ENCODE measurements at regions not wholly inside any gene's neighbourhood (a gene's known extent, or its start where the extent isn't known, plus 50 kb on each side); places are given as distances from the start of the nearest gene placed in this dataset.

GRCh38 chr3:55413236-55413635 lies 73.9 kb downstream of the WNT5A start:
- ATAC-seq (no peak), DNase-seq (no peak)

GRCh38 chr3:55412545-55412944 lies 74.6 kb downstream of the WNT5A start:
- DNase-seq, result no peak
- ATAC-seq, result no peak

DNA sequence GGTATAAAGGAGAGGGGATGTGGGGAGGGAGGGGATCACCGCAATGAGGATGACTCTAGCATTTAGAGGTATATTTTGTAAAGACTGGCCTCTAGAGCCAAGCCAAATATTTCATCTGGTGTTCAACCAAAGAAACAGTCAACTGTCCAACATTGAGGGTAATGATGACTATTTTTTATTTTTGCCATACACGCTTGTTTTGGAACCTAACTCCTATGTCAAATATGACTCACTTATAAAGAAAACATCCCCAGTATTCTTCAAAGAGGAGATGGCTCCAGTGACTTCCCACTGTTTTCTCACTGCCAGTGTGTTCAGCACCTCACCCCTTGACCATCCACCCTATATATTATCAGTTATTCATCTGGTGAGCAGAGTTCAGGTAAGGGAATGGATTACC lies 77.3 kb downstream of the WNT5A start:
- no peak for DNase-seq

GRCh38 chr3:55408193-55408826 lies 78.8 kb downstream of the WNT5A start:
- ATAC-seq (no peak), DNase-seq (no peak)

More for the DNA sequence above, 77.3 kb downstream of the WNT5A start:
- no peak for ATAC-seq

- DNase-seq, result no peak
- no peak for ATAC-seq
Measured at GRCh38 chr3:55407426-55407820, 79.7 kb downstream of the WNT5A start.

DNA sequence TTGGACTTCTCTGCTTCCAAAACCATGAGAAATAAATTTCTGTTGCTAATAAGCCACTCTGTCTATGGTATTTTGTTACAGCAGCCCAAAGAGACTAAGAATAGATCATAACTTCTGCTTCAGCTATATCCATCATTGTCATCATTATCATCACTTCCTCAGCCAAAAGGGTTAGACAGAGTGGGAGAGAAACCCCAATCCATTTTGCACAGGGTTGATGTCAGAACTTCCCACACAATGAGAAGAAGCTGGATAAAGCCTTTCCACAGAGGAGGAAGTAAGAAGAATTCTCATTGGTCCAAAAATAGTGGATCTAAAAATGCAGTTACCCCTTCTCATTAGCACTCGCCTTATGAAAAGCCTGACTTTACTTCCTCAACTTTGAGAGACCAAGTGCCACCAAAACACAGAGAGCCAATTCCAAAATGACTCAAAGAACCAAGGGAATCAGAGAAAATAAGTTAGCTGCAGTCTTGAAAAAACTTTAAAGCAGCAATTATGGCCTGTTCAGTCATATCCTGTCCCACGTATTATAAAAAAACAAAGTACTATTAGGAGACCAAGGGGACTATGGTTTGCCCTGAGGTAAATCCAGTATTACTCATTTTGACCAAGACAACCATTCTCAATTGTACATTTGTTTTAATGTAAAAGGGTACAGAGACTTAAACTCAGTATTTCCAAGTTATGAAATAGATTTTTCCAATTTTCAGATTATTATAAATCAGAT lies 80.2 kb downstream of the WNT5A start:
- DNase-seq (no peak), ATAC-seq (no peak)

DNA sequence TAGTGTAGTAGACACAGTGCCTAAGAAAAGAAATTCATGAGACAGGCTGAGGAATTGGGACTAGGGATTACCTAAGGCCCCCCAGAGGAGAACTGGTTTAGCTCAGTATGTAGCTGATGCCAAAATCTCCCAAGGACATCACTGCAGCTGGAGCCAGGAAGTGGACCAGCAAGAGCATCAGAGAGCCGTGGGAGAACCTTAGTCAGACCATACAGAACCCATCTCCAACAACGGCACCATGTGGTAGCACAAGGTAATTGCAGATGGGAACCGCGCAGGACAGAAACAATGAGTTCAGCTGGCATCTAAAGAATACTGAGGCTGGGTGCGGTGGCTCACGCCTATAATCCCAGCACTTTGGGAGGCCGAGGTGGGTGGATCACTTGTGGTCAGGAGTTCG lies 81.7 kb downstream of the WNT5A start:
- DNase-seq (no peak), ATAC-seq (no peak)

GRCh38 chr3:55402886-55403609 lies 84.1 kb downstream of the WNT5A start:
- no peak for ATAC-seq

DNA sequence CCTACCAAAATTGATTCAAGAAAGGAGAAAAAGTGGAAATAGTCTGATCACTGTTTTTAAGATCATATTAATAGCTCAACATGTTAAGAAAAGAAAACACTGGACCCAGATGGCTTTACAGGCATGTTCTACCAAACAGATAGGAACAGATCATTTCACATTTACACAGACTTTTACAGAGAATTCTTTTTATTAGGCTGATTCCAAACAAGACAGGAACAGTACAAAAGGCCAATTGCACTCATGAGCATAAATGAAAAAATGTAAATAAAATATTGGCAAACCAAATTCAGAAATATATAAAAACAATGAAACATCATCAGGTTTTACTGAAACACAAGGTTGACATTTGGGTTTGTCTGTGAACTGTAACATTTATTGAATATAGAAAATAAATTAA lies 106.5 kb downstream of the WNT5A start:
- no peak for DNase-seq
- no peak for ATAC-seq

More at GRCh38 chr3:55402886-55403609, 84.1 kb downstream of the WNT5A start:
- DNase-seq, result no peak

DNA sequence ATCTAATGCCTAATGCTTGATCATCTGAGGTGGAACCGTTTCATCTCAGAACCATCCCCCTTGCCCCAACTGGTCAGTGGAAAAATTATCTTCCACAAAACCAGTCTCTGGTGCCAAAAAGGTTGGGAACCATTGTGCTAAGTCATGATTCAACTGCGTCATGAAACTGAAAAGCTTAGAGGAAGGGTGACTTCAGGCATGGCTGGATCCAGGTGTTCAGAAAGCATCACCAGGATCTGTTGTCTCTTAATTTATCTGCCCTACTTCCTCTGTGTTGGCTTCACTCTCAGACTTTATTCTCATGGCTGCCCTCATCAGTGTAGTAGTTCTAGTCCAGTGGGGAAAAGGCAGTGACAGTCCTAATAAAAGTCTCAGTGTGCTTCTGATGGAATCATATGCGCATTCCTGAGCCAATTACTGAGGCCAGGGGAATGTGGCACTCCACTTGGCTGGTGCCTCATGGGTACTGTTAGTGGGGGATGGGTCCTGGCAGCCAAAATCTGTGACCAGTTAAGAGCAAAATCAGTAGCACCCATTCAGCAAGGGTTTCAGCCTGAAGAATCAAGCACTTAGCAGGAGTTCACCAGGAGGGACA lies 110.3 kb downstream of the WNT5A start:
- DNase-seq (no peak), ATAC-seq (no peak)

GRCh38 chr3:55373423-55373822 lies 113.7 kb downstream of the WNT5A start:
- ATAC-seq (no peak), DNase-seq (no peak)

- DNase-seq (no peak), ATAC-seq (no peak)
Measured at GRCh38 chr3:55370272-55370671, 116.8 kb downstream of the WNT5A start.

- no peak for ATAC-seq
- no peak for DNase-seq
Measured at GRCh38 chr3:55369141-55369847, 117.8 kb downstream of the WNT5A start.

DNA sequence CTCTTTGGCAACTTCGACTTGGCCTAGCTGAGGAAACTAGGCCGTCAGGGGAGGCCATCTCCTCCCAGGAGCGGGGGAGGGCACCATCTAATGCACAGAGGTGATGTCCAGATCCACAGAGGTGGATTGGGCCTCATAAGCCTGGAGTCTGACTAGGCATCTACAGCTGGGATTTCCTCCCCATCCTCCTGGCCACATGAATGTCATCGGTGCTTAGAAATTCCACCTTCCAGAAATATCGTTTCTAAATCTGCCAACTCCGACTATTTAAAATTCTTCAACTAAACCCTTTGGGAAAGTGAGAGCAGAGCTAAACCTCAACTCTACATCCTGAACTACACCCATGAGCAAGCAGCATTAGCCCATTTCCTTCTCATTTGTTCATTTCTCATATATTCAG lies 118.7 kb downstream of the WNT5A start:
- ATAC-seq (no peak), DNase-seq (no peak)

DNA sequence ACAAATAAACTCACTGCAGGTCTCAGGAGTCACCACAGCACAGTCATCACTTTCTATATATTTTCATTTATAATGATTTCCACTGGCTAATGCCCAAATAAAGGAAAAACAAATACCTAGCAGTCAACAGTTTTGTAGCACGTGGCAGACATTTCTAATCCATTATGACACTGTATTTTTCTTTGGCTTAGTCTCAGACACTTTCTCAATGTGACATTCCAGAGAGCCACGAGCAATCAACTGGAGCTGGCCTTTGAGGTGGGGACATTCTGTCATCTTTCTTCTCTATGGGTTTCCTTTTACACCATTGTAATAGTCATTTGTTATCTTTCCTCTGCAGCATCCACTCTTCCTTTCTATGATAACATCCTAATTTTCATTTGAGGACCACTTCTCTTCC lies 119.7 kb downstream of the WNT5A start:
- ATAC-seq (no peak), DNase-seq (no peak)

DNA sequence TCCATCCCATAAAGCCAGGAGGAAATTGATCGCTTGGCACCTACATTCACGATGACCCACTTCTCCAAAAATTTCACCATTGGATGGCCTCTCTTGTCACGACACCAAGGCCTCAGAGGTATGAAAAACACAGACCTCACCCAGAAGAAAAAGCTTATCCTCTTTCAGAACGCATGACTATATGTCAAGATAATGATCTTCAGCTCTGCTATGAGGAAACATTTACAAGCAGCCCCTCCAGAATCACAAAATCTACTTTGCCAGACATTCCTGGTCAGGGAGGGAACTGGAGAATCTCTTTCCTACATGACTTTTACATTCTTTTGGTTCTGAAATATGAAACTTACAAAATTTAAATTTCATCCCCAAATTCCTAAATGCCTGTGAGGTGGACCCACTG lies 122.7 kb downstream of the WNT5A start:
- DNase-seq (no peak), ATAC-seq (no peak)

DNA sequence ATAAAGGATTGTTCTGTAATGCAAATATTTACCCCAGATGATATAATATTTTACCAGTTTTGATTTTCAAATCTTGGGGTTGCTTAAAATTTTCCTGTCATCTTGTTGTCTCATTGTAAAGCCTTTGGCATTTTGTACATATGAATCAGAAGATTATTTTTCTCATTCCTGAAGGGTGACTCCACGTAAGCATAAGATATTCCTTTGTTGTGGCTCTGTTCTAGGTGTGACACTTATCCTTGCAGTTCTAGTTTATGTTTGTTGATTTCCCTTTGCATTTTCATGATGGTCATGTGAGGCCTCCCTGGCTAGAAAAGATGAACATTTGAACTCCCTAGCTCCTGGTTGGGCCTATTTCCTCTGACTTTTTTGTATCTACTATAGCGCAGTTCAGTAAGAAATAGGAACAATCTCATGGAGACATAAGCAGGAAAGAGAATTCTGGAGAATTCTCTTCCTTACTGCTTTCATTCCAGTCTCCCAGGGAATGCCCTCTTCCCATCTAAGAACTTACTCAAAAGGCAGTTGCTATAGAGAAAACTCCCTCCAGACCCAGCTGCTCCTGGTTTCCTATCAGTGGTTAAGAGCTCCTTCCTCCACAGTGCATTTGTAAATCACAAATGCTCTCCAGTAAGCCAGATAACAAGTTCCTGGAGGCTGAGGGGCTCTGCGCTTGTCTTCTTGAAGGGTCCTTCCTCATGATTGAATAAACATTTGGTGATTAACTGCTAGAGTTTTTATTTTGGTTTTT lies 124.7 kb downstream of the WNT5A start:
- no peak for ATAC-seq
- no peak for DNase-seq

GRCh38 chr3:55357796-55358195 lies 129.3 kb downstream of the WNT5A start:
- ATAC-seq (no peak), DNase-seq (no peak)

DNA sequence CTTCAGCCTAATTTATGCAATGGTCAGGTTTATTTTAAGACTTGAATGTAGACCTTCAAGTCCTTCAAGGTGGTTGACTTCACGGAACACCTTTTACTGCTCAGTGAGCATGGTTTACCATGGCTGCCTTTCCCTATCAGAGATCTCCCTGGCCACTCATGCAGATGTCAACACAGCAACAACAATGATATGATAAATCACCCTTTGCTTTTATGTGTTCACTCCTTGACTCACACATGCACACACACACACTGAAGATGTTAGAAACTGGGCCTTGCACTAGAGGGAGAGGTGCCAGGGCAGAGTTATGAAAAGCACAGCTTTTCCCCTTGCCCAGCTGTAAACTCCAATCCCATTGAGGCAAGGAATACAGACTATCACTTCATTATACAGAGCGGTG lies 134.4 kb downstream of the WNT5A start:
- DNase-seq (no peak), ATAC-seq (no peak)

GRCh38 chr3:55349851-55350250 lies 137.3 kb downstream of the WNT5A start:
- no peak for DNase-seq
- no peak for ATAC-seq

DNA sequence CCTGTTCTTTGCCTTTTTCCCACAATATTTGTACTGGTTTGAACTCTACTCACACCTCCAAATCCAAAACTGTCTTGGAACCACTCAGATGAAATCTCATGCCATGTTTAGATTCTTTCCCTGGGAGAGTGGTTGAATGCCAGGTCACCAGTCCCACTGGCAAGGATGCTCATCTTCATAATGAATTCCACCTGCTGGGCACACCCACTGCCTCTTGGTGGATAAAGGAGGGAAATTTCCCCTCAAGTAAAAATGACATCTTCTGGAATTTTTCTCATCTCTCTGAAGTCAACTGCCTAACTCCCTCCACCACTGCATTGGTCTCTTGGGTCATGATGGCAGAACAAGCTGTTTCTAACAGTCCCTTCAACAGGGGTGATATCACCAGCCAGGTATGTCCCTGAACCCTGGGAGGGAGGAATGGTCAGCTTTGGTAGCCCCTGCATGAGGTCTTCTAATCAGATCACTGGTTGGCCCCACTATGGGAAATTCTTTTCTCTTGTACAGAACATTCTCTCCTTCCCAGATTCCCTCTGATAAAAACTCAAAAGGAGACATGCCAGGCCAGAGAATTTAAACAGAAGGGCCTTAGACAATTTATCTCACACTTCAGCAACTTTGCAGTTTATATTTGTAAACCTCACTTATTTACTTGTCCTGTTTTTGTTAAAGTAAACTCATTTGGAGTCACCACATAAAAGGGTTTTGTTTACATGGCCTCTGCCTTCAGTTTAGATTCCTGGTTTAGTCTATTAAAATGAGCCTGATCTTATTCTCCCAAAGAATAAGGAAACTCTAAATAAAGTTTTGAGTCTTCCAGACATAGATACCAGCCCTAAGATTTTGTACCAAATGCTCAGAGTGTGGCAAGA lies 143.4 kb downstream of the WNT5A start:
- ATAC-seq (no peak), DNase-seq (no peak)

Measured in stimulated activated naive CD8-positive, alpha-beta T cell treated with anti-CD3 and anti-CD28 coated beads, Interleukin-15, Interleukin-2, amounts not matched to agents 100 U/mL and 50 U/mL, for 24 hours (primary cell).